Neural cell (in vitro differentiated cells): ENCODE measurements at regions not wholly inside any gene's neighbourhood (a gene's known extent, or its start where the extent isn't known, plus 50 kb on each side); places are given as distances from the start of the nearest gene placed in this dataset.

ENCODE experiments used
- H2AFZ ChIP-seq: fragments of 200-600, 300-800 bp; sonication (generic), shearing (Covaris generic); 2 replicates; pipeline ENCODE4 v1.6.0; 2014; ENCODE audit warnings: low read depth, mild to moderate bottlenecking, antibody characterized with exemption, low read length, moderate library complexity
- H3F3A ChIP-seq: fragments of 200-600 bp; shearing (Covaris generic); 2 replicates; pipeline ENCODE4 v1.6.1; 2016; ENCODE audit warnings: mild to moderate bottlenecking, moderate library complexity, mixed read lengths, antibody characterized with exemption, low read length; ENCODE audit not compliant: insufficient read depth, poor library complexity, severe bottlenecking
- H3K27ac ChIP-seq: fragments of 200-600, 300-800 bp; sonication (generic), shearing (Covaris generic); 2 replicates; pipeline ENCODE4 v1.5.1; 2014; ENCODE audit warnings: mild to moderate bottlenecking, low read length, moderate library complexity
- H3K27me3 ChIP-seq: fragments of 300-800, 200-600 bp; sonication (generic), shearing (Covaris generic); 2 replicates; pipeline ENCODE4 v1.6.0; 2014; ENCODE audit warnings: mild to moderate bottlenecking, low read depth, low read length, moderate library complexity; ENCODE audit not compliant: insufficient read depth
- H3K36me3 ChIP-seq: fragments of 300-800, 200-600 bp; sonication (generic), shearing (Covaris generic); 2 replicates; pipeline ENCODE4 v1.5.1; 2014; ENCODE audit warnings: mild to moderate bottlenecking, antibody characterized with exemption, low read length, moderate library complexity; ENCODE audit not compliant: insufficient read depth
- H3K4me2 ChIP-seq: fragments of 300-800, 200-600 bp; sonication (generic), shearing (Covaris generic); 2 replicates; pipeline ENCODE4 v1.6.0; 2014; ENCODE audit warnings: mild to moderate bottlenecking, low read length
- H3K4me3 ChIP-seq: fragments of 300-800, 200-600 bp; sonication (generic), shearing (Covaris generic); 2 replicates; pipeline ENCODE4 v1.5.1; 2014; ENCODE audit warnings: mild to moderate bottlenecking, low read length, moderate library complexity
- H3K79me2 ChIP-seq: fragments of 200-600 bp; shearing (Covaris generic); replicated peaks from 2 replicates; pipeline ENCODE4 v1.6.0; 2014; ENCODE audit warnings: mild to moderate bottlenecking, low read length, moderate library complexity; ENCODE audit not compliant: insufficient read depth
- H3K9ac ChIP-seq: fragments of 300-800, 200-600 bp; sonication (generic), shearing (Covaris generic); 2 replicates; pipeline ENCODE4 v1.6.1; 2016; ENCODE audit warnings: mild to moderate bottlenecking, low read length, mixed read lengths
- H3K9me2 ChIP-seq: fragments of 200-600 bp; shearing (Covaris generic); 2 replicates; pipeline ENCODE4 v1.6.1; 2016; ENCODE audit warnings: mild to moderate bottlenecking, low read length, mixed read lengths; ENCODE audit not compliant: insufficient read depth
- H3K9me3 ChIP-seq: fragments of 200-600, 300-800 bp; sonication (generic), shearing (Covaris generic); 2 replicates; pipeline ENCODE4 v1.6.1; 2016; ENCODE audit warnings: mild to moderate bottlenecking, mixed run types, low read length, moderate library complexity, mixed read lengths
- H4K20me1 ChIP-seq: fragments of 200-600 bp; shearing (Covaris generic); 2 replicates; pipeline ENCODE4 v1.6.1; 2016; ENCODE audit warnings: mild to moderate bottlenecking, mixed run types; ENCODE audit not compliant: insufficient read depth
- CTCF ChIP-seq: fragments of 450-650 bp; IDR thresholded peaks from 2 replicates; pipeline ENCODE4 v1.5.1; 2014; ENCODE audit warnings: antibody characterized with exemption, mild to moderate bottlenecking, moderate library complexity; ENCODE audit not compliant: poor library complexity, severe bottlenecking
- EP300 ChIP-seq: fragments of 450-650 bp; conservative IDR thresholded peaks from 2 replicates; pipeline ENCODE4 v1.6.1; 2014; ENCODE audit warnings: antibody characterized with exemption, mild to moderate bottlenecking, moderate library complexity; ENCODE audit not compliant: poor library complexity, severe bottlenecking
- EZH2 ChIP-seq: fragments of 200-600, 300-800 bp; shearing (Covaris generic), sonication (generic); IDR thresholded peaks from 2 replicates; pipeline ENCODE4 v1.6.1; 2014; ENCODE audit warnings: antibody characterized with exemption, low read length, borderline replicate concordance, mild to moderate bottlenecking; ENCODE audit not compliant: insufficient read depth, poor library complexity, severe bottlenecking
- MXI1 ChIP-seq: fragments of 450-650 bp; conservative IDR thresholded peaks from 2 replicates; pipeline ENCODE4 v1.6.1; 2014; ENCODE audit warnings: antibody characterized with exemption, mild to moderate bottlenecking; ENCODE audit not compliant: poor library complexity, severe bottlenecking
- POLR2AphosphoS5 ChIP-seq: IDR thresholded peaks from 2 replicates; pipeline ENCODE4 v1.6.1; 2012
- REST ChIP-seq: IDR thresholded peaks from 2 replicates; pipeline ENCODE4 v1.6.1; 2012; ENCODE audit warnings: borderline replicate concordance
- TAF1 ChIP-seq: IDR thresholded peaks from 2 replicates; pipeline ENCODE4 v1.6.1; 2012; ENCODE audit warnings: low read depth

- Histone ChIP-seq H3K4me2 (no peak overlapping the region), H3K4me3 (no peak overlapping the region), H3K27me3 (no peaks in the 10 kb centered on the region)
Observed at GRCh38 chr3:31008994-31009393, 114.5 kb upstream of the GADL1 start.

GRCh38 chr3:31009881-31010280, 115.4 kb upstream of the GADL1 start:
- Histone ChIP-seq H3K27me3 (no peaks in the 10 kb centered on the region), H3F3A (no peaks in the 10 kb centered on the region), H4K20me1 (no peaks in the 10 kb centered on the region), H3K36me3 (no peaks in the 10 kb centered on the region), H3K79me2 (no peaks in the 10 kb centered on the region), H3K9me3 (no peaks in the 10 kb centered on the region), H2AFZ (no peak overlapping the region), H3K9me2 (no peaks in the 10 kb centered on the region), H3K9ac (no peak overlapping the region), H3K4me3 (no peak overlapping the region), H3K4me2 (no peak overlapping the region), H3K27ac (no peak overlapping the region)
- TF ChIP-seq TAF1 (no peak), MXI1 (no peak), CTCF (no peak), POLR2AphosphoS5 (no peak), REST (no peak), EZH2 (no peak)

More at GRCh38 chr3:31008994-31009393, 114.5 kb upstream of the GADL1 start:
- Histone ChIP-seq H2AFZ (no peak overlapping the region), H3K9ac (no peak overlapping the region), H3K27ac (no peak overlapping the region), H3K36me3 (no peaks in the 10 kb centered on the region), H3K9me3 (no peaks in the 10 kb centered on the region), H3F3A (no peaks in the 10 kb centered on the region), H3K9me2 (no peaks in the 10 kb centered on the region), H3K79me2 (no peaks in the 10 kb centered on the region), H4K20me1 (no peaks in the 10 kb centered on the region)
- TF ChIP-seq REST (no peak), MXI1 (no peak), EP300 (no peak), TAF1 (no peak)
